GM19238 (cell line): ENCODE measurements at regions not wholly inside any gene's neighbourhood (a gene's known extent, or its start where the extent isn't known, plus 50 kb on each side); places are given as distances from the start of the nearest gene placed in this dataset.

ENCODE experiments used
- DNase-seq: peaks from one replicate; pipeline ENCODE4 v3.0.0; 2011; ENCODE audit warnings: low spot score; ENCODE audit not compliant: insufficient read length

DNA sequence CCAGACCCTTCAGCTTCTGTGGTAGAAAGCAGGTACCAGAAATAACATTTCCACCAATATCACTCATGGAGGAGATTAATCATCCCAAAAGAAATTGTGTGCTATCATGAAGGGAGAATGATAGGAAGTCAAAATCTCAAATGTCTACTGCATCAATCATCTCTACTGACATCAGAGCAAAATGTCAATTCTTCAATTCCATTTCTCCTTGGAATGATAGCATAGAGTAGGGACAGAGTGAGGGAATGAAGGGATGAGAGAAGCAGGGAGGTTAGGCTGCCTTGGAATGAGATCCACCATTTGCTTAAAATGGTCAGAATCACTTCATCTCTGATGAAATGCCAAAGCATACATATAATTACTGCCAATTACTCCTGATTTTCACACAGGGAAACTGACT lies 371.8 kb upstream of the ACVR2A start:
- DNase-seq = no peak

GRCh38 chr2:147471126-147471525 lies 373.7 kb upstream of the ACVR2A start:
- DNase-seq = no peak

GRCh38 chr2:147469471-147469870 lies 375.4 kb upstream of the ACVR2A start:
- DNase-seq = no peak

GRCh38 chr2:147468963-147469362 lies 375.9 kb upstream of the ACVR2A start:
- DNase-seq = no peak

- no peak for DNase-seq
Observed at GRCh38 chr2:147468349-147468748, 376.5 kb upstream of the ACVR2A start.

DNA sequence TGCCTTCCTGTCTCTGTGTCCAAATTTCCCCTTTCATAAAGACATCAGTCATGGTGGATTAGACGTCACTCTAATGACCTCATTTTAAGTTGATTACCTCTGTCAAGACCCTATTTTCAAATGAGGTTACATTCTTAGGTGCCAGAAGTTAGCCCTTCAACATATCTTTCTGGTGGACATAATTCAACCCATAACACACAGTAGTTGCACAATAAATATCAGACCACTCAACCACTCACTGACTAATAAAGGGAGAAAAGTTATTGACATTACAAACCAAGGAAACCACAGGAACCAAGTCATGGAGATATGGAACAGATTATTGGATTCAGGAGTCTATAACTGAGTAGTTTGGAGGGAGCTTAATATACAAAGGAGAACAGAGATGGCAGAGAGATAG lies 377.4 kb upstream of the ACVR2A start:
- DNase-seq = no peak

- DNase-seq = no peak
Observed at GRCh38 chr2:147464737-147465357, 380.0 kb upstream of the ACVR2A start.

GRCh38 chr2:147463881-147464520 lies 380.8 kb upstream of the ACVR2A start:
- DNase-seq = peak; percentile 20

- DNase-seq = no peak
Observed at GRCh38 chr2:147460155-147460554, 384.7 kb upstream of the ACVR2A start.

DNA sequence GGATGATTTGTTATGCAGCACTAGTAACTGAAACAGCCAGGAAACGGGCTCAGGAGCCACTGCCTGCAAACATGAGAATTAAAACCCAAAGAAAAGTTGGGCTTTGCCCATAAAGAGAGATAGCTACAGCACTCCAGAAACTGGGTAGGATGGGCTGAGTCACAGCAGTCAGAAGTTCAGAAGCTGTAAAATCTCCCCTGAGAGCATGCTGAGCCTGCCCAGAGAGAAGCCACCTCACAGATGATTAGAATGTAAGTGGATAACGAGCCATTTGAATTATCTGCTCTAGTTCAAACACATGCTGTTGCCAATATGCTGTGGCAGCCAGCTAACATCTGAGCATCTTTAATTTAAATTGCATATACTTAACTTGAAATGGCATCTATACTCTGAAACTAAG lies 388.1 kb upstream of the ACVR2A start:
- no peak for DNase-seq

DNA sequence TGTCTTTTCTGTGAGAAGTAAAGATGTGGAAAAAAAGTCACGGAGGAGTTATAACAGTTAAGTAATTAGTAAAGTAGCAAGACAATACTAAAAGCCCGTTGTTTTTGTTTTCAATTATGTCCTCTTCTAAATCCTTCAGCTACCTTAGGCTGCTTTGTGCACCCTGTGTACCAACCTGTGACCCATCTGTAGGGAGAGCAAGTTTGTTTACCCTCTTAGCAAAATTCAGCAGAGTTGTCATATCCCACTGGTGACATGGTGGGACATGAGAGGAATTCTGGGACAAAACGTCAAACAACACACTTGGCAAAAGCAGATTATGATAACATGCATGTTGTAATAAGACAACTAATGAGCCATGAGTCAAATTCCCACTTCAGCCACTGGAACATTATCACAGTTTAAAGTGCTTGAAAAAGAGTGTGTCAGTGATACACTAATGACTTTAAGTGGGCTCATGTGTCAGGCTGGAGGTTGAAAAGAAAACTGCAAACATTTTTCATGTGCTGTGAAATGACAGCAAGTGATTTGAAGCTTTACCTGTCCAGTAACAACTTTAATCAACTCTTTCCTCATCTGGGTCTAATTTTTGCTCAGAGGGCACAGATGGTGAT lies 392.8 kb upstream of the ACVR2A start:
- DNase-seq = no peak

- DNase-seq = no peak
Observed at GRCh38 chr2:147450661-147451510, 393.9 kb upstream of the ACVR2A start.

DNA sequence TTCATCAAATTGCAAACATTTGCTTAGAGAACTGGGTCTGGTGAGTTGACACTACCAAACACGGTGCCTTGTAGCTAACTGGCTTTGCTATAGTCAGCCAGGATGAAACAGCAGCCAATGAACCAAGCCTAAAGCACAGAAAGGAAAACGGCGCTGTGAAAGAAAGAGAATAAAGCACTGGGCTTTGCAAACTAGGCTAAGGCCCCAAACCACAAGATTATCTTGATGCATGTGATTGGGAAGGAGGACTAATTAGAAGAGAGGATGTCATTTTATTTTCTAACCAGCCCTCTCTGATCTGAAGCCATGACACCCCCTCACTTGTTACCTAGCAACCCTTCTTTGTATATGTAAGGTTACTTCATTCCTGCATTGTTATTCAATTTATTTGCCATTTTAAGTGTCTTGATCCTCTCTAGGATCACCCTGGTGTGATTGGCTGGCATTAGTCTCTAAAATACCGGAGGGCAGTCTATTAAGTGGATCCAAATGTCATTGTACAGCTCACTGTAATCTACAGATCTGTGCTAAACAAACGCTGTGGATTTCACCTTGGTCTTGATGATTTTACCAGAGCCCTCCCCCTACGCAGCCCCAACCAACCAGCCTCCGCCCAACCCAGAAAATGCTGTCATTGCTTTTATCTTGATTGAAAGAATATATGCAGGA lies 395.4 kb upstream of the ACVR2A start:
- DNase-seq = no peak

DNA sequence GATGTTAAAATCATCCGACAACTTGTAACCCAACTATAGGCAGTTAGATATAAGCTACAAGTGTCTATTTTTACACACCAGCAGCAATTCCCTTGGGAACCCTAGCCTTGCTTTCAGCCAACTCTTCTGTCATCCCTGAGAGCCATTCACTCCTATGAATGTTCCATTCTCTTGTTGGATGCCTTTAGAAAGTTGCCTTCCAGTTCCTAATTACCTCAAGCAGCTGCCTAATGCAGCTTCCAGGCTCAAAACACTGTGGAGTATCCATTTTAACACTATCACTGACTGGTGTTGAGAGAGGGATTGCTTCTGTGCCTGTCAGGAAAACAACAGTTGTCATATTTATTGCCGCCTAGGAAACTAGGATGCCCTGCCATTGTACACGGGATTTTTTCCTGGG lies 402.0 kb upstream of the ACVR2A start:
- no peak for DNase-seq

- no peak for DNase-seq
Observed at GRCh38 chr2:147441182-147441581, 403.6 kb upstream of the ACVR2A start.

- DNase-seq = no peak
Observed at GRCh38 chr2:147440734-147441133, 404.1 kb upstream of the ACVR2A start.

DNA sequence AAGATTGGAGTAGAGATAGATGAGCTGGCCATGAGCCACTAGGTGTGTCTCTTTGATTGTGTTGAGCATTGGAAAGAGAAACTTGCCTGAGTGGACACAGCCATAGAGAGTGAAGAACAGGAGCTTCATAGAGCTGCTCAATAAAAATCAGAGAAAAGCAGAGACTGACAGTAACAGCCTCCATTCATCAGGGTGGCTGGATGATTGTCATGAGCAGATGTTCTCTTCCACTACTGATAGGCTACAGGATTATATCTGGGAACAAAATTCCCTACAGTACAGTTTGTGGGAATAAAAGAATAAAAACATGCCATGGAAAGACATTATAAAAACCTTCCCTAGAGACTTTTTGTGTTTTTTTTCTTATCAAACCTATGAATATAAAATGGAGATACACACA lies 404.8 kb upstream of the ACVR2A start:
- no peak for DNase-seq

GRCh38 chr2:147438882-147439281 lies 405.9 kb upstream of the ACVR2A start:
- DNase-seq = no peak

GRCh38 chr2:147433822-147434221 lies 411.0 kb upstream of the ACVR2A start:
- no peak for DNase-seq

DNA sequence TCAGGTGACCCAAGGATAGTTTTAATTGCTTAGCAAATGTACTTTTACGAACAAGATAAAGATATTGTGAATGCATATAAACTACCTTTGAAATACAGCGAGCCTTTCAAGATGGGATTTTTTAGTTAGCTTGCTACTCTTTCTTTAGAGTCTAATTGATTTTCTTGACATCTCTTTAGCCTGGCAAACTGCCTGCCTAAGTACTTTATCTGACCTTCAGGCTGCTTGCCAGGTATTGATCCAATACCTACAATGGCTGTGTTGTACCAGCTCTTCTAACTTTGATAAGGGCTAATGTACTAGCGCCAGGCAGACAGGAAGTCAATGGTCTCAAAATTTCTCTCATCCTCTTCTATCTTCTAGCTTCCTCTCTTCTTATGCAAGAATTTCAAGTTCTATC lies 414.4 kb upstream of the ACVR2A start:
- no peak for DNase-seq

DNA sequence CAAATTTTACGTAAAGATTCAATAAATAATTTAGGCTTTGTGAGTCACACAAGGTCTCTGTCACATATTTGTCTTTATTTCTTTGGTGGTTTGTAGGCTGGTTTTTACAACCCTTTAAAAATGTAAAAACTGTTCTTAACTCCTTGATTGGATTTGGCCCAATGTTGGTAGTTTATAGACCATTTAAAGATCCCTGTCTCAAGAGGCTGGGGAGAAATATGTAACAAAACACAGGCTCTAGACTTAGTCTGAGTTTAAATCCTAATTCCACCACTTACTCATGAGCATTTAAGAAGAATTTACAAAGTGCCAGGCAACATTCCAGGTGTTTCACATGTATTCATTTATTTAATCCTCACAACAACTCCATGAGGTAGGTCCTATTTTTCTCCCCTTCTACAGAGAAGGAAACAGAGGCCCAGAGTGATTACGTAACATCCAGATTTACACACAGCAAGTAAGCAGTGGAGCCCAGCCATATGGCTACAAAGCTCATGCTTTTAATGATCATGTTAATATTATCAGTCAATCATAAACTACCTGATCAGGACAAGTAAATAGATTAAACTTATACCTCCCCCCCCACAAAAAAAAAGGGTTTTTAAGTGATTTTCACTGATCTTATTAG lies 416.6 kb upstream of the ACVR2A start:
- no peak for DNase-seq
